Gastrocnemius medialis (tissue), 4 donors: ENCODE measurements at regions not wholly inside any gene's neighbourhood (a gene's known extent, or its start where the extent isn't known, plus 50 kb on each side); places are given as distances from the start of the nearest gene placed in this dataset.
"Not testable (repeated sequence)": the region's sequence is repeated elsewhere in the genome, so short reads cannot be mapped to it uniquely, and the experiment has no call there.

ENCODE experiments used
- ATAC-seq, 2 donors: fragments of 150-250 bp; one replicate each; pipeline ENCODE4 v1.9.1; 2016
- DNase-seq, 2 donors: peaks; one replicate each; pipeline ENCODE4 v3.0.0-alpha.2; 2019
- H3K27ac ChIP-seq, 4 donors: fragments of 200-600 bp; sonication (generic); 1 replicate in 1 of 4; 2 replicates in 3 of 4; pipeline ENCODE4 v1.5.1; 2016 to 2018; ENCODE audit warnings: mild to moderate bottlenecking in 2 of 4, moderate library complexity in 1 of 4
- H3K27me3 ChIP-seq, 3 donors: fragments of 200-600 bp; sonication (generic) in 2 of 3; 1 replicate in 1 of 3; 2 replicates in 2 of 3; pipeline versions ENCODE4 v1.5.1 to v1.6.0; 2016 to 2019; ENCODE audit warnings: mild to moderate bottlenecking in 1 of 3, moderate library complexity in 1 of 3
- H3K36me3 ChIP-seq, 2 donors: fragments of 200-600 bp; sonication (generic) in 1 of 2; one replicate each; pipeline ENCODE4 v1.5.1; 2017 to 2018
- H3K4me1 ChIP-seq, 2 donors: fragments of 200-600 bp; sonication (generic) in 1 of 2; one replicate each; pipeline ENCODE4 v1.5.1; 2016 to 2017; ENCODE audit warnings: mild to moderate bottlenecking in 2 of 2
- H3K4me3 ChIP-seq, 4 donors: fragments of 200-600 bp; sonication (generic) in 3 of 4; 1 replicate in 1 of 4; 2 replicates in 3 of 4; pipeline ENCODE4 v1.5.1; 2016 to 2019; ENCODE audit warnings: mild to moderate bottlenecking in 2 of 4
- H3K9me3 ChIP-seq, 3 donors: fragments of 200-600 bp; sonication (generic) in 2 of 3; 1 replicate in 1 of 3; 2 replicates in 2 of 3; pipeline ENCODE4 v1.5.1; 2016 to 2019
- POLR2A ChIP-seq, 2 donors: fragments of 450-650 bp; IDR thresholded peaks; one replicate each; pipeline ENCODE4 v1.6.1; 2017; ENCODE audit warnings: antibody characterized with exemption in 2 of 2, mild to moderate bottlenecking in 2 of 2, moderate library complexity in 2 of 2
- in situ Hi-C, 4 donors: fragments of 200-750 bp; cut with MboI; loops; one replicate each; pipeline versions ENCODE4 v1.15.0 to v1.8.0; 2017; ENCODE audit warnings: low sequenced_read_pairs in 4 of 4
- intact Hi-C: fragments of 100-400 bp; cut with DNase I; formaldehyde crosslinking; loops from one replicate; pipeline ENCODE4 v1.15.1; 2023; ENCODE audit warnings: low total_unique reads
- TF ChIP-seq, protein P1 (sequence below), 5 experiments: fragments of 450-650 bp in 3 of 5; fragments of 200-600 bp in 2 of 5; sonication (generic) in 2 of 5; IDR thresholded peaks in 4 of 5; conservative IDR thresholded peaks in 1 of 5; 1 replicate in 4 of 5; 2 replicates in 1 of 5; pipeline ENCODE4 v1.5.1; 2016 to 2019; ENCODE audit warnings: antibody characterized with exemption in 5 of 5, mild to moderate bottlenecking in 3 of 5, moderate library complexity in 3 of 5

DNA sequence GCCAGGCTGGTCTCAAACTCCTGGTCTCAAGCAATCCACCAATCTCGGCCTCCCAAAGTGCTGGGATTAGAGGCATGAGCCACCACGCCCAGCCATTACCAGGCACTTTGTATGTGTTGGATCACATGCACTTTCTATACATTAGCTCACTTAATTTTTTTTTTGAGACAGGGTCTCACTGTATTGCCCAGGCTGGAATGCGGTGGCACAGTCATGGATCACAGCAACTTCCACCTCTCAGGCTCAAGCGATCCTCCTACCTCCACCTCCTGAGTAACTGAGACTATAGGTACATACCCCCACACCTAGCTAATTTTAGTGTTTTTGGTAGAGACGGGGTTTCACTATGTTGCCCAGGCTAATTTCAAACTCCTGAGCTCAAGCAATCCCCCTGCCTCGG, 203.0 kb upstream of the MYL2 start:
- intact Hi-C loops = no loop called here

DNA sequence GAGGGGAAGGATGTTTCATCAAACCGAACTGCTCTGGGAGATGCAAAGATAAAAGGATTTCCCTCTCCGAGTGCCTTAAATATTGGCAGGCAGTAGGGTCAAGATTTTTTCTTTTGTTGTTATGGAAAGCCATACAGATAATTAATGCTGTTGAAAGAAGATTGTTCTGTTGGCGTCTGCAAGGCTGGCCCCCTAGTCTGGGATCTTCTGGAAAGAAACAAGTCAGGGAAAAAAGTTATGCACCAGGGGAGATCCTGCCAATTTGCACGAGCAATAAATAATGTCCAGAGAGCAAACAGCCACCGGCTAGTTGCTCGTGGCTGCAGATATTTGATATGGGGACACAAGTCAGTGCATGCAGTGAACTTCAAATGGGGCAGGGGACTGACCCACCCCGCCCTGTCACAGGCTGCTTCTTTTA, 202.1 kb upstream of the MYL2 start:
- in situ Hi-C loops = no loop called here
- H3K9me3 ChIP-seq = no peaks in the 10 kb centered on the region
- no peak for TF ChIP-seq POLR2A (IDR thresholded peaks at IDR 0.05)
- TF ChIP-seq, protein P1, sequence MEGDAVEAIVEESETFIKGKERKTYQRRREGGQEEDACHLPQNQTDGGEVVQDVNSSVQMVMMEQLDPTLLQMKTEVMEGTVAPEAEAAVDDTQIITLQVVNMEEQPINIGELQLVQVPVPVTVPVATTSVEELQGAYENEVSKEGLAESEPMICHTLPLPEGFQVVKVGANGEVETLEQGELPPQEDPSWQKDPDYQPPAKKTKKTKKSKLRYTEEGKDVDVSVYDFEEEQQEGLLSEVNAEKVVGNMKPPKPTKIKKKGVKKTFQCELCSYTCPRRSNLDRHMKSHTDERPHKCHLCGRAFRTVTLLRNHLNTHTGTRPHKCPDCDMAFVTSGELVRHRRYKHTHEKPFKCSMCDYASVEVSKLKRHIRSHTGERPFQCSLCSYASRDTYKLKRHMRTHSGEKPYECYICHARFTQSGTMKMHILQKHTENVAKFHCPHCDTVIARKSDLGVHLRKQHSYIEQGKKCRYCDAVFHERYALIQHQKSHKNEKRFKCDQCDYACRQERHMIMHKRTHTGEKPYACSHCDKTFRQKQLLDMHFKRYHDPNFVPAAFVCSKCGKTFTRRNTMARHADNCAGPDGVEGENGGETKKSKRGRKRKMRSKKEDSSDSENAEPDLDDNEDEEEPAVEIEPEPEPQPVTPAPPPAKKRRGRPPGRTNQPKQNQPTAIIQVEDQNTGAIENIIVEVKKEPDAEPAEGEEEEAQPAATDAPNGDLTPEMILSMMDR (IDR thresholded peaks at IDR 0.05 in 4 of 5, conservative IDR thresholded peaks at IDR 0.05 in 1 of 5) = no peak

More for the DNA sequence above, 203.0 kb upstream of the MYL2 start:
- DNase-seq (no peak), ATAC-seq (no peak)
- Histone ChIP-seq H3K9me3 (no peaks in the 10 kb centered on the region), H3K36me3 (no peaks in the 10 kb centered on the region), H3K4me1 (peaks cover 8 to 11% of the 10 kb centered on the region in 2 donors), H3K27me3 (peaks cover 0 to 7% (median 0%) of the 10 kb centered on the region in 3 donors), H3K4me3 (no peak overlapping the region), H3K27ac (no peak overlapping the region)
- no peak for TF ChIP-seq POLR2A (IDR thresholded peaks at IDR 0.05)
- TF ChIP-seq, protein P1 (IDR thresholded peaks at IDR 0.05 in 4 of 5, conservative IDR thresholded peaks at IDR 0.05 in 1 of 5) = no peak
- in situ Hi-C loops = no loop called here

DNA sequence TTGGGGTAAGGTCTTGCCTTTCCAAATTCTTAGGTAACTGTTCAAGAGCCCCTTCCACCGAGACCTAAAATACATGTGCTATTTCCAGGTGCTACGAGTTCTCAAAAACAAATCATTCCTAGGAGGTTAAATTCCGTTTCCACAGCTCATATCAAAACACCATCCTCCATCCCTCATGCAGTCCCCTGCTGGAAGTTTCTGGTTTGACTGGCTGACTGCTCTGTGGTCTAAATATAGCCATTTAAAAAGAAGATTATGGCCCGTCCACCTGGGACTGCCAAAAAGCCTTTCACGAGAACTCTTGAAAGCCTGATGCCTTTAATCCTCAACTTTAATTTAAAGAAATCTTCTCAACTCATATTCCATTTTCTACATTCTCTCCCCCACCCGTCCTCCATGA, 201.5 kb upstream of the MYL2 start:
- no peak for TF ChIP-seq POLR2A (IDR thresholded peaks at IDR 0.05)
- in situ Hi-C loops = no loop called here

More for the DNA sequence above, 202.1 kb upstream of the MYL2 start:
- no peak overlapping the region for H3K27ac ChIP-seq
- intact Hi-C loops = no loop called here
- H3K4me1 ChIP-seq = peaks cover 8 to 11% of the 10 kb centered on the region in 2 donors
- no peaks in the 10 kb centered on the region for H3K36me3 ChIP-seq
- ATAC-seq (no peak), DNase-seq (no peak)
- peaks cover 0 to 7% (median 0%) of the 10 kb centered on the region in 3 donors for H3K27me3 ChIP-seq
- H3K4me3 ChIP-seq = no peak overlapping the region

DNA sequence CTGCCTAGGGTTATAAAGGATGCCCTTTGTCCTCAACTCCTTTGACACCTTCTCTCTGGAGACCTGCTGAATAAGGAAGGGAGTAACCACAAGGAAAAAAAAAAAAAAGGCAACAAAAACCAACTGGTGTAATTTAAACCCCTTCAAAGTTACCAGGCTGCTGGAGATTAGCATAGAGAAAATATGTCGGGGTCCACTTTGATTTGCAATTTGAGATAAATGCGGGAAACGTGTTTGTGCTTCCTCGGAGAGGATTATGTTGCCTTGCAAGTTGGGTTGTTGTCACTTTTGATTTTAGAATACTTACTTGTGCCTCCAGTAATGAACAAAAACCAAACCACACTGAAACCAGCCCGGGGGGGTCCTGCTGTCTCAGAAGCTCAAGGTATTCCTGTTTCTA, 200.2 kb upstream of the MYL2 start:
- intact Hi-C loops = no loop called here
- Histone ChIP-seq H3K9me3 (no peaks in the 10 kb centered on the region), H3K36me3 (no peaks in the 10 kb centered on the region), H3K4me1 (peaks cover 8 to 11% of the 10 kb centered on the region in 2 donors), H3K27ac (no peak overlapping the region), H3K4me3 (no peak overlapping the region), H3K27me3 (peaks cover 0 to 7% (median 0%) of the 10 kb centered on the region in 3 donors)
- TF ChIP-seq POLR2A (IDR thresholded peaks at IDR 0.05) = no peak
- TF ChIP-seq, protein P1 (IDR thresholded peaks at IDR 0.05 in 4 of 5, conservative IDR thresholded peaks at IDR 0.05 in 1 of 5) = no peak
- DNase-seq (no peak), ATAC-seq (no peak)
- in situ Hi-C loops = no loop called here

More for the DNA sequence above, 201.5 kb upstream of the MYL2 start:
- peaks cover 0 to 7% (median 0%) of the 10 kb centered on the region in 3 donors for H3K27me3 ChIP-seq
- no peaks in the 10 kb centered on the region for H3K9me3 ChIP-seq
- DNase-seq (no peak), ATAC-seq (peak in 1 of 2 donors; percentile 44)
- no peak overlapping the region for H3K27ac ChIP-seq
- peaks cover 8 to 11% of the 10 kb centered on the region in 2 donors for H3K4me1 ChIP-seq
- H3K4me3 ChIP-seq = no peak overlapping the region
- intact Hi-C loops = no loop called here
- H3K36me3 ChIP-seq = no peaks in the 10 kb centered on the region

DNA sequence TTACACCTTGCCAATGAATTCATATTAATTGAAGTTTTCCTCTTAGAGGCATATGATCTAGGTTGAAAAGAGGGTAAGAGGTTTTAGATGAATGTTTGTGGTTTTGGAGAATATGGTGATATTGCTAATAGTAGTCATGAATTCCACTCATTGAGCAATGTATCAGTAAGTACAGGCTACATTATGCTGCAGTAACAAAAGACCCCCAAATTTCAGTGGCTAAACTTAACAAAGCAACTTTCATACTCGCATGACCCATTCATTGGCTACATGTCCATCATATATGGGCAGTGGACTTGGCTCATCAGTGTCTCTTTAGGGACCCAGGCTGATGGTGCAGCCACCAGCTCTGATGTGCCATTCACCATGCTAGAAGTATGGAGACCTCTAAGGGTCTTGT, 196.6 kb upstream of the MYL2 start:
- peaks cover 0 to 7% (median 0%) of the 10 kb centered on the region in 3 donors for H3K27me3 ChIP-seq
- peaks cover 0 to 2% of the 10 kb centered on the region in 2 donors for H3K4me1 ChIP-seq
- no peak overlapping the region for H3K4me3 ChIP-seq
- in situ Hi-C loops = no loop called here
- H3K9me3 ChIP-seq = no peaks in the 10 kb centered on the region
- no peaks in the 10 kb centered on the region for H3K36me3 ChIP-seq
- intact Hi-C loops = no loop called here
- TF ChIP-seq, protein P1 (IDR thresholded peaks at IDR 0.05 in 4 of 5, conservative IDR thresholded peaks at IDR 0.05 in 1 of 5) = no peak
- no peak for TF ChIP-seq POLR2A (IDR thresholded peaks at IDR 0.05)
- H3K27ac ChIP-seq = no peak overlapping the region
- ATAC-seq (no peak), DNase-seq (no peak)

DNA sequence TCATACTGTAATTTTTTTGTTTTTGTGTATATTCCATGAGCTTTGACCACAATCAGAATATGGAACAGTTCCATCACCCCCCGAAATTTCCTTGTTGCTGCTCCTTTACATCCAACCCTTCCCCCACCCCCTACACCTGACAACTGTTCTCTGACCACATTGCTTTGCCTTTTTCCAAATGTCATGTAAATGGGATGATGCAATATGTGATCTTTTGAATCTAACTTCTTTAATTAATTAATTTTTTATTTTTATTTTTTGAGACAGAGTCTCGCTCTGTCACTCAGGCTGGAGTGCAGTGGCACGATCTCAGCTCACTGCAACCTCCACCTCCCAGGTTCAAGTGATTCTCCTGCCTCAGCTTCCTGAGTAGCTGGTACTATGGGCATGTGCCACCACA, 192.9 kb upstream of the MYL2 start:
- H3K4me1 ChIP-seq, ATAC-seq, DNase-seq, H3K36me3 ChIP-seq, in situ Hi-C loops, H3K9me3 ChIP-seq, H3K27ac ChIP-seq, intact Hi-C loops, H3K27me3 ChIP-seq, H3K4me3 ChIP-seq: not testable (repeated sequence)
